Hepatocyte (in vitro differentiated cells): ENCODE measurements at regions not wholly inside any gene's neighbourhood (a gene's known extent, or its start where the extent isn't known, plus 50 kb on each side); places are given as distances from the start of the nearest gene placed in this dataset.

Experiments
- DNase-seq: peaks from one replicate; pipeline ENCODE4 v3.0.0-alpha.2; 2016; ENCODE audit warnings: low spot score
- H2AFZ ChIP-seq: fragments of 200-600 bp; sonication (generic); 2 replicates; pipeline ENCODE4 v1.6.0; 2016; ENCODE audit warnings: antibody characterized with exemption, mild to moderate bottlenecking
- H3K27ac ChIP-seq: fragments of 200-600 bp; sonication (generic); 2 replicates; pipeline ENCODE4 v1.5.1; 2016; ENCODE audit warnings: mild to moderate bottlenecking
- H3K27me3 ChIP-seq: fragments of 200-600 bp; sonication (generic); 2 replicates; pipeline ENCODE4 v1.6.1; 2016
- H3K36me3 ChIP-seq: fragments of 200-600 bp; sonication (generic); replicated peaks from 2 replicates; pipeline ENCODE4 v1.5.1; 2016; ENCODE audit warnings: low read depth; ENCODE audit not compliant: insufficient read depth
- H3K4me1 ChIP-seq: fragments of 200-600 bp; sonication (generic); 2 replicates; pipeline ENCODE4 v1.5.1; 2016; ENCODE audit warnings: mild to moderate bottlenecking, moderate library complexity; ENCODE audit not compliant: insufficient read depth
- H3K4me2 ChIP-seq: fragments of 200-600 bp; sonication (generic); 2 replicates; pipeline ENCODE4 v1.6.0; 2016
- H3K4me3 ChIP-seq: fragments of 200-600 bp; sonication (generic); 2 replicates; pipeline ENCODE4 v1.5.1; 2016; ENCODE audit warnings: mild to moderate bottlenecking
- H3K79me2 ChIP-seq: fragments of 200-600 bp; sonication (generic); 2 replicates; pipeline ENCODE4 v1.6.0; 2017; ENCODE audit warnings: mild to moderate bottlenecking
- H3K9me2 ChIP-seq: fragments of 200-600 bp; sonication (generic); replicated peaks from 2 replicates; pipeline ENCODE4 v1.6.0; 2017; ENCODE audit warnings: mild to moderate bottlenecking; ENCODE audit not compliant: insufficient read depth
- H3K9me3 ChIP-seq: fragments of 200-600 bp; sonication (generic); 2 replicates; pipeline ENCODE4 v1.5.1; 2016; ENCODE audit warnings: low read depth, mild to moderate bottlenecking
- H4K20me1 ChIP-seq: fragments of 200-600 bp; sonication (generic); 2 replicates; pipeline ENCODE4 v1.6.0; 2016; ENCODE audit warnings: mild to moderate bottlenecking; ENCODE audit not compliant: insufficient read depth, poor library complexity, severe bottlenecking
- CTCF ChIP-seq: fragments of 200-600 bp; sonication (generic); IDR thresholded peaks from 2 replicates; pipeline ENCODE4 v1.5.1; 2016; ENCODE audit warnings: antibody characterized with exemption, mild to moderate bottlenecking; ENCODE audit not compliant: poor library complexity
- EZH2 ChIP-seq: fragments of 200-600 bp; sonication (generic); IDR thresholded peaks from 2 replicates; pipeline ENCODE4 v1.6.1; 2016; ENCODE audit warnings: antibody characterized with exemption, mild to moderate bottlenecking, borderline replicate concordance
- EZH2phosphoT487 ChIP-seq: fragments of 200-600 bp; sonication (generic); IDR thresholded peaks from one replicate; pipeline ENCODE4 v1.6.1; 2018; ENCODE audit warnings: antibody characterized with exemption, mild to moderate bottlenecking, low read depth, moderate library complexity; ENCODE audit not compliant: unreplicated experiment, severe bottlenecking
- WGBS: methylation state at CpG from one replicate; pipeline ENCODE4 v1.1.6; 2016; ENCODE audit warnings: low lambda C conversion rate; ENCODE audit errors: missing lambda C conversion rate; 5-methylcytosine and 5-hydroxymethylcytosine counted together

DNA sequence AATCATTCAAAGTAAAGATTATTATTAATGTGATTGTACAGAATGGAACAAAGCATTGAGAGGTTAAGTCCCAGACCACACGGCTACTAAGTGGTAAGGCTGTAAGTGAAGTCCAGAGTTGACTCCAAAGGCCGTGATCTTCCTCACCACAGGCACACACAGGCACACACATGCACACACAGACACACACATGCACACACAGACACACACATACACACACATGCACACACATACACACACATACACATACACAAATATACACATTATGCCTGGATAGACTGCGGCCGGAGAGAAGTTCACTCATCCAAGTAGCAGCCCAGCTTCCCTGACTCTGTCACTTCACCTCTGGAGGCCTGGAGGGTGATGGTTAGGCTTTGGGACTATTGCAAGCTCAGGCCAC is 121.9 kb downstream of the HLX start:
- H3K4me1 ChIP-seq: no peaks in the 10 kb centered on the region
- H3K4me2 ChIP-seq: no peak overlapping the region
- no peaks in the 10 kb centered on the region for H3K27me3 ChIP-seq
- H2AFZ ChIP-seq: no peak overlapping the region
- no peaks in the 10 kb centered on the region for H3K9me2 ChIP-seq
- no peak overlapping the region for H3K27ac ChIP-seq
- no peaks in the 10 kb centered on the region for H4K20me1 ChIP-seq
- WGBS: 93% methylated on average over 4 of the region's 4 CpGs
- TF ChIP-seq EZH2phosphoT487 (no peak), CTCF (no peak), EZH2 (no peak)
- H3K79me2 ChIP-seq: no peaks in the 10 kb centered on the region
- no peak for DNase-seq
- no peaks in the 10 kb centered on the region for H3K9me3 ChIP-seq
- no peak overlapping the region for H3K4me3 ChIP-seq
- H3K36me3 ChIP-seq: no peaks in the 10 kb centered on the region

- TF ChIP-seq CTCF (no peak), EZH2 (no peak), EZH2phosphoT487 (no peak)
- H3K4me3 ChIP-seq: no peak overlapping the region
- no peak overlapping the region for H3K27ac ChIP-seq
- no peaks in the 10 kb centered on the region for H3K4me1 ChIP-seq
- H3K79me2 ChIP-seq: no peaks in the 10 kb centered on the region
- 96% methylated on average over 3 of the region's 3 CpGs for WGBS
- no peaks in the 10 kb centered on the region for H3K36me3 ChIP-seq
- no peak for DNase-seq
- no peaks in the 10 kb centered on the region for H3K9me3 ChIP-seq
- no peak overlapping the region for H2AFZ ChIP-seq
- no peaks in the 10 kb centered on the region for H4K20me1 ChIP-seq
- H3K27me3 ChIP-seq: no peaks in the 10 kb centered on the region
- H3K4me2 ChIP-seq: no peak overlapping the region
- H3K9me2 ChIP-seq: no peaks in the 10 kb centered on the region
These were observed 123.4 kb downstream of the HLX start for GRCh38 chr1:221002601-221003000.

- no peak overlapping the region for H3K4me2 ChIP-seq
- H2AFZ ChIP-seq: no peak overlapping the region
- no peak overlapping the region for H3K4me3 ChIP-seq
- H3K9me3 ChIP-seq: no peaks in the 10 kb centered on the region
- H3K79me2 ChIP-seq: no peaks in the 10 kb centered on the region
- no peaks in the 10 kb centered on the region for H4K20me1 ChIP-seq
- 77% methylated on average over 1 of the region's 1 CpG for WGBS
- no peak for DNase-seq
- no peaks in the 10 kb centered on the region for H3K9me2 ChIP-seq
- no peaks in the 10 kb centered on the region for H3K27me3 ChIP-seq
- H3K4me1 ChIP-seq: no peaks in the 10 kb centered on the region
- H3K36me3 ChIP-seq: no peaks in the 10 kb centered on the region
- no peak overlapping the region for H3K27ac ChIP-seq
- TF ChIP-seq EZH2phosphoT487 (no peak), CTCF (no peak), EZH2 (no peak)
These were observed 131.9 kb downstream of the HLX start for GRCh38 chr1:221011145-221011544.

- H3K27ac ChIP-seq: no peak overlapping the region
- H3K27me3 ChIP-seq: no peaks in the 10 kb centered on the region
- no peaks in the 10 kb centered on the region for H4K20me1 ChIP-seq
- H3K4me1 ChIP-seq: no peaks in the 10 kb centered on the region
- no peaks in the 10 kb centered on the region for H3K9me3 ChIP-seq
- no peak for TF ChIP-seq EZH2
- no peak for TF ChIP-seq CTCF
- no peak for TF ChIP-seq EZH2phosphoT487
- H3K79me2 ChIP-seq: no peaks in the 10 kb centered on the region
- no peak overlapping the region for H3K4me3 ChIP-seq
- H2AFZ ChIP-seq: no peak overlapping the region
- 91% methylated on average over 5 of the region's 5 CpGs for whole genome bisulfite sequencing
- H3K4me2 ChIP-seq: no peak overlapping the region
- DNase-seq: no peak
- H3K9me2 ChIP-seq: no peaks in the 10 kb centered on the region
- no peaks in the 10 kb centered on the region for H3K36me3 ChIP-seq
These were observed 132.9 kb downstream of the HLX start for GRCh38 chr1:221012120-221012519.
